SW 1271 (cell line): ENCODE measurements at regions not wholly inside any gene's neighbourhood (a gene's known extent, or its start where the extent isn't known, plus 50 kb on each side); places are given as distances from the start of the nearest gene placed in this dataset.

Experiments
- DNase-seq, 2 experiments: peaks; one replicate each; lab custom pipeline; 2025; lab: John Stamatoyannopoulos, UW

GRCh38 chr7:21361413-21362125, 66.3 kb upstream of the SP4 start:
- DNase-seq: no peak

- no peak for DNase-seq
Observed at GRCh38 chr7:21364801-21365271, 63.0 kb upstream of the SP4 start.

GRCh38 chr7:21365866-21366624, 61.8 kb upstream of the SP4 start:
- peak in 1 of 2 experiments; percentile 50 for DNase-seq

GRCh38 chr7:21367081-21367480, 60.8 kb upstream of the SP4 start:
- DNase-seq: no peak

- no peak for DNase-seq
Observed at GRCh38 chr7:21367537-21367936, 60.3 kb upstream of the SP4 start.

GRCh38 chr7:21368317-21368716, 59.6 kb upstream of the SP4 start:
- DNase-seq: no peak

- DNase-seq: no peak
Observed at GRCh38 chr7:21370283-21370982, 57.5 kb upstream of the SP4 start.

GRCh38 chr7:21371360-21371759, 56.5 kb upstream of the SP4 start:
- no peak for DNase-seq

- DNase-seq: no peak
Observed at GRCh38 chr7:21373031-21373430, 54.9 kb upstream of the SP4 start.

- no peak for DNase-seq
Observed at GRCh38 chr7:21374134-21374533, 53.7 kb upstream of the SP4 start.

GRCh38 chr7:21377545-21377944, 50.3 kb upstream of the SP4 start:
- no peak for DNase-seq
